T-cell (primary cell): ENCODE measurements at regions not wholly inside any gene's neighbourhood (a gene's known extent, or its start where the extent isn't known, plus 50 kb on each side); places are given as distances from the start of the nearest gene placed in this dataset.

Experiments
- ATAC-seq, 4 experiments: fragments of 200-7000 bp in 3 of 4; fragments of 150-1000 bp in 1 of 4; cut with Tn5 transposase; replicated peaks in 1 of 4; 1 replicate in 3 of 4; 2 replicates in 1 of 4; pipeline ENCODE4 v1.10.0; 2021; ENCODE audit warnings: moderate library complexity in 3 of 4, mild to moderate bottlenecking in 2 of 4, moderate number of reproducible peaks in 1 of 4
- CTCF ChIA-PET, 2 donors: fragments of 300-600 bp; sonication (Branson Sonifier 250); formaldehyde crosslinking; loops; one replicate each; lab custom pipeline; 2022; ENCODE audit warnings: antibody characterized with exemption in 2 of 2; lab: Charles Lee
- POLR2A ChIA-PET, 2 donors: fragments of 300-600 bp; sonication (Branson Sonifier 250); formaldehyde crosslinking; loops; one replicate each; lab custom pipeline; 2022; ENCODE audit warnings: antibody characterized with exemption in 2 of 2; lab: Charles Lee
- DNase-seq, 35 experiments: peaks; one replicate each; pipeline versions ENCODE4 v3.0.0 to v3.0.0-alpha.2; 2013 to 2023
- H3K27ac ChIP-seq: one replicate; pipeline ENCODE4 v1.5.1; 2013; ENCODE audit warnings: low read length
- H3K27me3 ChIP-seq, 2 experiments: replicated peaks in 1 of 2; 1 replicate in 1 of 2; 2 replicates in 1 of 2; pipeline versions ENCODE4 v1.6.1 to v1.7.0; 2013; ENCODE audit warnings: low read length in 1 of 2, mixed read lengths in 1 of 2; ENCODE audit not compliant: control insufficient read depth in 2 of 2, insufficient read depth in 2 of 2; ENCODE audit errors: extremely low read depth in 1 of 2
- H3K36me3 ChIP-seq, 2 donors: 1 replicate in 1 of 2; 2 replicates in 1 of 2; pipeline versions ENCODE4 v1.6.1 to v1.7.0; 2013; ENCODE audit warnings: low read length in 1 of 2; ENCODE audit not compliant: control insufficient read depth in 2 of 2, insufficient read depth in 1 of 2; ENCODE audit errors: extremely low read depth in 1 of 2
- H3K4me1 ChIP-seq, 2 experiments: 1 replicate in 1 of 2; 2 replicates in 1 of 2; pipeline versions ENCODE4 v1.6.1 to v1.7.0; 2013; ENCODE audit warnings: low read length in 2 of 2, mixed read lengths in 1 of 2; ENCODE audit not compliant: insufficient read depth in 2 of 2, control insufficient read depth in 1 of 2; ENCODE audit errors: extremely low read depth in 1 of 2
- H3K4me3 ChIP-seq, 2 donors: 1 replicate in 1 of 2; 2 replicates in 1 of 2; pipeline versions ENCODE4 v1.5.1 to v1.7.0; 2013; ENCODE audit warnings: mild to moderate bottlenecking in 2 of 2, low read length in 1 of 2, moderate library complexity in 1 of 2; ENCODE audit not compliant: control insufficient read depth in 1 of 2; ENCODE audit errors: extremely low read depth in 1 of 2
- H3K9me3 ChIP-seq: 2 replicates; pipeline ENCODE4 v1.7.0; 2013
- H3K27ac Mint-ChIP-seq, 2 donors: one replicate each; pipeline ENCODE4 v1.8.0; 2020 to 2021; ENCODE audit warnings: mild to moderate bottlenecking in 2 of 2, mixed read lengths in 2 of 2
- H3K27me3 Mint-ChIP-seq, 2 donors: one replicate each; pipeline ENCODE4 v1.8.0; 2021 to 2022; ENCODE audit warnings: mixed read lengths in 2 of 2
- H3K36me3 Mint-ChIP-seq: one replicate; pipeline ENCODE4 v1.8.0; 2021; ENCODE audit warnings: mixed read lengths
- H3K4me1 Mint-ChIP-seq, 3 donors: one replicate each; pipeline ENCODE4 v1.8.0; 2020 to 2022; ENCODE audit warnings: mixed read lengths in 3 of 3, mild to moderate bottlenecking in 1 of 3
- H3K4me3 Mint-ChIP-seq, 3 donors: one replicate each; pipeline ENCODE4 v1.8.0; 2020 to 2022; ENCODE audit warnings: mild to moderate bottlenecking in 3 of 3, mixed read lengths in 3 of 3, moderate library complexity in 3 of 3
- H3K9me3 Mint-ChIP-seq, 3 donors: one replicate each; pipeline ENCODE4 v1.8.0; 2020 to 2022; ENCODE audit warnings: mixed read lengths in 3 of 3
- whole genome bisulfite sequencing: methylation state at CpG from one replicate; pipeline ENCODE4 v1.1.5; 2013; ENCODE audit warnings: missing lambda C conversion rate; ENCODE audit not compliant: insufficient coverage; 5-methylcytosine and 5-hydroxymethylcytosine counted together

DNA sequence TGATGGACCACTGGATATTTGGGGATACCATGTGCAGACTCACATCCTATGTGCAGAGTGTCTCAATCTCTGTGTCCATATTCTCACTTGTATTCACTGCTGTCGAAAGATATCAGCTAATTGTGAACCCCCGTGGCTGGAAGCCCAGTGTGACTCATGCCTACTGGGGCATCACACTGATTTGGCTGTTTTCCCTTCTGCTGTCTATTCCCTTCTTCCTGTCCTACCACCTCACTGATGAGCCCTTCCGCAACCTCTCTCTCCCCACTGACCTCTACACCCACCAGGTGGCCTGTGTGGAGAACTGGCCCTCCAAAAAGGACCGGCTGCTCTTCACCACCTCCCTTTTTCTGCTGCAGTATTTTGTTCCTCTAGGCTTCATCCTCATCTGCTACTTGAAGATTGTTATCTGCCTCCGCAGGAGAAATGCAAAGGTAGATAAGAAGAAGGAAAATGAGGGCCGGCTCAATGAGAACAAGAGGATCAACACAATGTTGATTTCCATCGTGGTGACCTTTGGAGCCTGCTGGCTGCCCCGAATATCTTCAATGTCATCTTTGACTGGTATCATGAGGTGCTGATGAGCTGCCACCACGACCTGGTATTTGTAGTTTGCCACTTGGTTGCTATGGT lies 54.5 kb upstream of the HNRNPA0 start:
- Mint-ChIP-seq H3K4me1 (no peaks in the 10 kb centered on the region), H3K4me3 (no peak overlapping the region), H3K9me3 (peaks cover 0 to 5% (median 0%) of the 10 kb centered on the region in 3 donors), H3K36me3 (peaks cover 23% of the 10 kb centered on the region), H3K27ac (no peak overlapping the region), H3K27me3 (peaks cover 0 to 1% of the 10 kb centered on the region in 2 donors)
- no peaks in the 10 kb centered on the region for H3K36me3 ChIP-seq
- DNase-seq (no peak), ATAC-seq (no peak)
- H3K4me1 ChIP-seq: no peaks in the 10 kb centered on the region
- CTCF ChIA-PET: no interaction called here
- H3K4me3 ChIP-seq: no peak overlapping the region
- 92% methylated on average over 2 of the region's 9 CpGs for WGBS
- H3K27ac ChIP-seq: no peak overlapping the region
- no peaks in the 10 kb centered on the region for H3K27me3 ChIP-seq
- POLR2A ChIA-PET: no interaction called here
- no peaks in the 10 kb centered on the region for H3K9me3 ChIP-seq

DNA sequence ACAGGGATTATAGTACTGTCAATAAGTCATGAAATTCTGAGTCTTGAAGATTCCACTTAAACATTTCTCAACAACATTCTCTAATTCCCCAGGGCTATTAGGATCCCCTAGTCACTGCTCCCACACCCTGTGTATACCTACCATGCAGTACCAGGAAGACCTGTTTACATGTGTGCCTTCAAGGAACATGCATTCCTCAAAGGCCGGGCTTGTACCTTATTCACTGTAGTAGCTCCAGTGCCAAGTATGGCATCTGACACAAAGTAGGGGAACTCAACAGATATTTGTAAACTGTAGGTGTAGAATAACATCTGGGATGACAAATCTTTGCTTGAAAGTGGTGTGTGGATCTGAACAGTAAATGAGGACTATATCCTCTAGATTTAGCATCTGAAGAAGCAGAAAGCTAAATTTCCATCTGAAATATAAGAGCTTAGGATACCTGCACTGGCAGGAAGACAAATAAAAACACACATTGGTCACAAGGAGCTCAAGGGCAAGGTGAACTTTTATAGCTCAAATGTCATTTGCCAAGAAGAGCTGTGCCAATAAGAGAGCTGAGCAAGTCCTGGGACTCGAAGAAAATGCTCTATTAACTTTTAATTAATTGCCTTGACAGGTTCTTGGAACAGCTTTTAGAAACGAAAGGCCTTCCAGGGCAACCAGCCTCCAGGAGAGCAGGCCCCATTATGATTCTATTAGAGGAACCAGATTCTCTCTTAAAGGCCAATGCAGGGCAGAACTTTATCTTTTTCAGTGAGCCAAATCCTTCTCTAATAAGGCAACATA lies 52.3 kb upstream of the MYOT start:
- ChIA-PET CTCF (no interaction called here), POLR2A (interaction anchor here in 1 of 2 donors (0.5 kb wide), 1 partner anchor 63 kb away, joined by 3 read pairs; no protein-coding TSS in a partner anchor)
- peaks cover 0 to 5% (median 0%) of the 10 kb centered on the region in 3 donors for H3K9me3 Mint-ChIP-seq
- H3K36me3 Mint-ChIP-seq: peaks cover 17% of the 10 kb centered on the region
- Histone ChIP-seq H3K36me3 (no peaks in the 10 kb centered on the region), H3K27ac (no peak overlapping the region), H3K27me3 (no peaks in the 10 kb centered on the region), H3K9me3 (no peaks in the 10 kb centered on the region), H3K4me1 (no peaks in the 10 kb centered on the region), H3K4me3 (no peak overlapping the region)
- H3K4me1 Mint-ChIP-seq: no peaks in the 10 kb centered on the region
- WGBS: no CpG with 5 or more reads among the region's 3 CpGs
- H3K27me3 Mint-ChIP-seq: no peaks in the 10 kb centered on the region
- H3K4me3 Mint-ChIP-seq: no peak overlapping the region
- H3K27ac Mint-ChIP-seq: no peak overlapping the region
- DNase-seq: no peak
- ATAC-seq: no peak
